ENCODE measurements at regions not wholly inside any gene's neighbourhood (a gene's known extent, or its start where the extent isn't known, plus 50 kb on each side); places are given as distances from the start of the nearest gene placed in this dataset.

DNA sequence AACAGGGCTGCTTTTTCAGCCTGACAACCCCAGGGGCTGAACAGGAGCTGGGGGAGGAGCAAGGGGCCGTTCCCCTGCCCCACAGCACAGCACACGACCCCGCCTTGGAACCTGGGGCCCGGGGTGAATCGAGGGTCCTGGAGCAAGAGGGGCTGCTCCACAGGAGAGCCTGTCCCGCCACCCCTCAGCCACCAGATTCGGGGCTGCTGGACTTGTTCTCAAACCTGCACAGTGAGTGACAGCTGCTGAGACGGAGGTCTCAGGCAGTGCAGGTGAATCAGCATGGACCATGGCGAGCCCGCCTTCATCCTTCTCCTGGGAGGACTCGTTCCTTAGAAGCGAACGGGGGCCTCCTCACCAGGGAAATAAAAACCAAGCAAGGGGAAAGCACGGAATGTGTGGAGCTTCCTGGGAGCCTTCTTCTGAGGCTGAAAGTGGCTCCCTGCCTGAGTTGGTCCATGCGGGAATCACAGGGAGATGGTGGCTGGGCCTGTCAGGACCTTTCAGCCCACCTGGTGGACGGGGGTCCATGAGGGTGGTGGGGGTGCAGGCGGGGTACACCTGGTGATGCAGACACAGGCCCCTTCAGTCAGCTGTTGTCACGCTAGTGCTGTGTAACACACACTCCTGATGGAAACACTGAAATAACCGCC, 125.4 kb downstream of the SIK1 start:
- Mint-ChIP-seq H3K27ac (no peak overlapping the region), H3K27me3 (ENCODE audit: low read depth) (no peaks in the 10 kb centered on the region), H3K4me1 (ENCODE audit: low read depth) (no peaks in the 10 kb centered on the region), H3K4me3 (no peak overlapping the region), H3K9me3 (no peaks in the 10 kb centered on the region), H3K36me3 (ENCODE audit: low read depth) (no peaks in the 10 kb centered on the region)

GRCh38 chr21:43300496-43301408, 126.2 kb downstream of the SIK1 start:
- Mint-ChIP-seq H3K4me3 (no peak overlapping the region), H3K27ac (no peak overlapping the region)

DNA sequence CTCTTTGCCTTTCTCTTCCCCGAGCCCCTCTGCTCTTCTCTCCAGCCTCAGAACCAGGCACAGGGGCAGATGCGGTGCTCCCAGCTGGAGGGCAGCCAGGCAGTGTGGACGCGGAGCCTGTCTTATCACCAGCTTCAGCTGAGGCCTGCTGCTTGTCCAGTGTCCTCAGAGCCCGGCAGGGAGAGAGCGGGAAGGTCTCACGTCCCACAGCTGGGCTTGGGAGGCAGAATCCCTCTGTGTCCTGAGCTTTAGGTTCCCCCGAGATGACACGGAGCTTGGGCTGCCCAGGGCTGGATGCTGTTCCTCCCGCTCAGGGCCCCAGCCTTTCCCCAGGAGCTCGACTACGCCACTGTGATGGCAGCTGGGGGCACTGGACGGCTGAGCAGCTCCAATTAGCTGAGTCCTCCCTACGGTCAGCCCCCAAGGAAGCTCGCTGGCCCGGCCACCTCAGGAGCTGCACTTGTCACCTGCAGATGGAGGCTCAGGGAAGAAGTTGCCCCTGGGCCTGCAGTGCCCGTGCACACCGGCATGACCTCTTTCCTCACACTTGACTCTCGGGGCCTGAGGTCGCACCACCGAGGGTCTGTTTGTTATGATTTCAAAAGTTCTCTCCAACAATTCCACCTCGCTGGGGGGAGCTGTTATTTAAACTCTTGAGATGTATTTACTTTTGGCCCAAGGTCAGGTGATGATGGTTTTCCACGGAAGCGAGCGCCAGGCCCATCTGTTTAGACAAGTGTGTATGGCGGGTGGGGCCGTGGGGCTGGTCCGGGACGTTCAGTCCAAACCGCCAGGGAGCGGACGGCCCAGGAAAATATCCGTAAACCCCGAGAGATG, 127.3 kb downstream of the SIK1 start:
- no peaks in the 10 kb centered on the region for H3K36me3 Mint-ChIP-seq (ENCODE audit: low read depth)
- no peaks in the 10 kb centered on the region for H3K9me3 Mint-ChIP-seq
- no peak overlapping the region for H3K4me3 Mint-ChIP-seq
- H3K4me1 Mint-ChIP-seq (ENCODE audit: low read depth), result no peaks in the 10 kb centered on the region
- H3K27me3 Mint-ChIP-seq (ENCODE audit: low read depth), result peaks cover 2% of the 10 kb centered on the region
- no peak overlapping the region for H3K27ac Mint-ChIP-seq

More at GRCh38 chr21:43300496-43301408, 126.2 kb downstream of the SIK1 start:
- Mint-ChIP-seq H3K4me1 (ENCODE audit: low read depth) (no peaks in the 10 kb centered on the region), H3K27me3 (ENCODE audit: low read depth) (no peaks in the 10 kb centered on the region), H3K36me3 (ENCODE audit: low read depth) (no peaks in the 10 kb centered on the region), H3K9me3 (no peaks in the 10 kb centered on the region)

- no peak overlapping the region for H3K27ac Mint-ChIP-seq
- H3K36me3 Mint-ChIP-seq (ENCODE audit: low read depth), result no peaks in the 10 kb centered on the region
These were observed 128.1 kb downstream of the SIK1 start for GRCh38 chr21:43298546-43299440.

GRCh38 chr21:43297989-43298388, 128.9 kb downstream of the SIK1 start:
- Mint-ChIP-seq H3K9me3 (no peaks in the 10 kb centered on the region), H3K4me1 (ENCODE audit: low read depth) (no peaks in the 10 kb centered on the region), H3K36me3 (ENCODE audit: low read depth) (no peaks in the 10 kb centered on the region), H3K27me3 (ENCODE audit: low read depth) (peaks cover 4% of the 10 kb centered on the region), H3K27ac (no peak overlapping the region), H3K4me3 (no peak overlapping the region)

More at GRCh38 chr21:43298546-43299440, 128.1 kb downstream of the SIK1 start:
- H3K4me1 Mint-ChIP-seq (ENCODE audit: low read depth), result no peaks in the 10 kb centered on the region
- H3K4me3 Mint-ChIP-seq, result no peak overlapping the region
- H3K27me3 Mint-ChIP-seq (ENCODE audit: low read depth), result peaks cover 4% of the 10 kb centered on the region
- no peaks in the 10 kb centered on the region for H3K9me3 Mint-ChIP-seq

GRCh38 chr21:43297391-43297981, 128.7 kb downstream of the CRYAA start:
- H3K27ac Mint-ChIP-seq, result no peak overlapping the region
- H3K36me3 Mint-ChIP-seq (ENCODE audit: low read depth), result no peaks in the 10 kb centered on the region
- H3K4me1 Mint-ChIP-seq (ENCODE audit: low read depth), result no peaks in the 10 kb centered on the region
- peaks cover 4% of the 10 kb centered on the region for H3K27me3 Mint-ChIP-seq (ENCODE audit: low read depth)
- H3K9me3 Mint-ChIP-seq, result no peaks in the 10 kb centered on the region
- H3K4me3 Mint-ChIP-seq, result no peak overlapping the region

DNA sequence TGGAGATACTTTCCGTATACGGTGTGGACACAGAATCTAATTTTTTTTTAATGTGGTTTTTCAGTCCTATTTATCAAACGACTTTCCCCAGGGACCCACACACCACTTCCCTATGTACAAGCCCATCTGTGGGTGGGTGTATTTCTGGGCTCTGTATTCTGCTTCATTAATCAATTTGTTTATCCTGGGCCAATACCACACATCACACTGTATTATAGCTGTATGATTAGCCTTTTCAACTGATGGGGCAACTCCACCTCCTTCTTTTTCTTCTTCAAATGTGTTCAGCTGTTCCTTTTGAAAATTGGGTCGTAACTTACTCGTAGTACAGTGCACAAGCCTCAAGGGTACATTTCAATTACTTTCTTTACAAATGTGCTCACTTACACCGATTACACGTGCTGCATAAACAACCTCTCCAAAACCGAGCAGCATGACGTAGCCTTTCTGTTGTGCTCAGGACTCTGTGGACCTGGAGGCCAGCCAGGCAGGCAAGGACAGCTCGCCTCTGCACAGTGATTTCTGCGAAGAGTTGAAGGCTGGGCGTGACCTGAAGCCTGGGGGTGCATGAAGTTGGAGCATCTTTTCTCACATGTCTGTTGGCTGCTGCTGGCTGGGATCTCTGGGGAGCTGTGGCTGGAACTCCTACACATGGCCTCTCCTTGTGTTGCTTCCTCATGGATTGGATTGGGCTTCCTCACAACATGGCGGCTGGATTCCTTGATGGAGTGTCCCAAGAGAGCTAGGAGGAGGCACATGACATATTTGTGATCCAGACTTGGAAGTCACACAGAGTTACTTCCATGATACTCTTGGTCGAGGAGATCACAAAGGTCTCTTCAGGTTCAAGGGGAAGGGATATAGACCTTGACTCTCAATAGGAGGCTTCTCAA, 126.5 kb downstream of the CRYAA start:
- Mint-ChIP-seq H3K9me3 (no peaks in the 10 kb centered on the region), H3K27me3 (ENCODE audit: low read depth) (peaks cover 4% of the 10 kb centered on the region), H3K36me3 (ENCODE audit: low read depth) (no peaks in the 10 kb centered on the region)

GRCh38 chr21:43294194-43294902, 125.5 kb downstream of the CRYAA start:
- Mint-ChIP-seq H3K9me3 (no peaks in the 10 kb centered on the region), H3K4me1 (ENCODE audit: low read depth) (no peaks in the 10 kb centered on the region)

More for the DNA sequence above, 126.5 kb downstream of the CRYAA start:
- Mint-ChIP-seq H3K4me3 (no peak overlapping the region), H3K4me1 (ENCODE audit: low read depth) (no peaks in the 10 kb centered on the region), H3K27ac (no peak overlapping the region)

GRCh38 chr21:43292866-43293142, 124.0 kb downstream of the CRYAA start:
- H3K27me3 Mint-ChIP-seq (ENCODE audit: low read depth), result peaks cover 4% of the 10 kb centered on the region
- no peak overlapping the region for H3K27ac Mint-ChIP-seq
- no peaks in the 10 kb centered on the region for H3K9me3 Mint-ChIP-seq
- H3K36me3 Mint-ChIP-seq (ENCODE audit: low read depth), result no peaks in the 10 kb centered on the region
- H3K4me1 Mint-ChIP-seq (ENCODE audit: low read depth), result no peaks in the 10 kb centered on the region
- H3K4me3 Mint-ChIP-seq, result no peak overlapping the region

More at GRCh38 chr21:43294194-43294902, 125.5 kb downstream of the CRYAA start:
- Mint-ChIP-seq H3K27ac (no peak overlapping the region), H3K36me3 (ENCODE audit: low read depth) (no peaks in the 10 kb centered on the region), H3K27me3 (ENCODE audit: low read depth) (peaks cover 4% of the 10 kb centered on the region), H3K4me3 (no peak overlapping the region)

DNA sequence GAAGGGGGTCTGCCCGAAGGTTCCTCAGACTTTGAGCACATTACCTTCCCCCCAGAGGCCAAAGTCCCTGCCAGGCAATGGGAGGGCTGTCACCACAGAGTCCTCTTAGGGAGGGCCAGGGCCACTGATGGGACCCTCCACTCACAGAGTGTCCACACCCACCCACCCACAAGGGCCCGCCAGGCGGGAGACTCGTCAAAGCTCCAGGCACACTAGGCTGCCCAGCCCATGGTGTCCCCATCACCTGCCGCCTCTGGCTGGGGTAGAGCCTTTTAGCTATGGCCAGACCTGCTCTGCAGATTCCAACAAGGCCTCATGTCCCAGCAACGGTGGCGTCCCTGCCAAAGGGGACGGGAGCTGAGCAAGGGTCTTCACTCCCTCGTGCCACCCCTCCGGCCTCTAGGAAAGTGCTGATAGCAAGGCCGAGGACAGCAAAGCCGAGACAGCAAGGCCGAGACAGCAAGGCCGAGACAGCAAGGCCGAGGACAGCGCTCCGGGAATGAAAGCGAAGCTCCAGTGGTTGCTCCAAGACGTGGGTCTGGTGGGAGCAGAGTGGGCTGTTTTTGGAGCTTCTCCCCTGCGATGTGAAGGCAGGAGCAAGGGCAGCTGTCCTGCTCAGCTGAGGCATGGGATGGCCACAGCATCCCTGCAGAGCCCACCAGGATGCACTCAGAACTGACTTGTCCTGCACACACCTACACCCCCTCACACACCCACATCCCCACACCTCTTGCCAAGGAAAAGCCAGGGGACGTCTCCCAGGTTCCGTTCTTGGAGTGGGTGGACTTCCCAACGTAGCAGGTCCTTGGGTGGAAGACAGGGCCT, 123.4 kb downstream of the CRYAA start:
- H3K27ac Mint-ChIP-seq, result no peak overlapping the region
- H3K9me3 Mint-ChIP-seq, result no peaks in the 10 kb centered on the region
- H3K4me1 Mint-ChIP-seq (ENCODE audit: low read depth), result peaks cover 2% of the 10 kb centered on the region
- H3K27me3 Mint-ChIP-seq (ENCODE audit: low read depth), result peaks cover 4% of the 10 kb centered on the region
- no peak overlapping the region for H3K4me3 Mint-ChIP-seq
- H3K36me3 Mint-ChIP-seq (ENCODE audit: low read depth), result no peaks in the 10 kb centered on the region

DNA sequence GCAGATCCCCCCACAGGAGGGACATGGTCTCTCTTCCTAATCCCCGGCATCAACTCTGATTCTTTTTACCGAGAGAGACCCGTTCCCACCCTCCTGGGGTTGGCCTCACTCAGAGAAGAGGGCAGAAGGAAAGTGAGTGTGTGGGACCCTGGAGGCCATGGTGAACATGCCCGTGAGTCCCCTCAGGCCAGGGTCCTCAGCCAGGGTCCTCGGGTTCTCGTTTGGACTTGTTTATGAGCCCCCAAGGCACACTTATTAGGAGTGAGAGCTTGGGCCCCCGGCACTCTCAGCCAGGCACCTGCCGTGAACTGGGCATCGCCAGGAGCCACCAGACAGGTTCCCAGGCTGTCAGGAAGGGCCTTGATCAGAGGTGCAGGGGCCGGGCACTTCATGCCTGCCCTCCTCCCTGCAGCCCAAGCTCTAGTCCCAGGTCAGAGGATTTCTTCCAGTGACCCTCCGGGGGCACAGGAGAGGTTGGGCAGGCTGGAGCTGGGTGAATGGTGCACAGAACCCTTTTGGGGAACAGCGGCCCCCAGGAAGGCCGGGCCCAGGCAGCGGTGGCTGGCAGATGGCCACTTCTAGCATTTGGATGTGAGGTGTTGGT, 122.6 kb downstream of the CRYAA start:
- Mint-ChIP-seq H3K36me3 (ENCODE audit: low read depth) (no peaks in the 10 kb centered on the region), H3K27ac (no peak overlapping the region), H3K27me3 (ENCODE audit: low read depth) (peaks cover 4% of the 10 kb centered on the region), H3K9me3 (no peaks in the 10 kb centered on the region), H3K4me1 (ENCODE audit: low read depth) (peaks cover 6% of the 10 kb centered on the region), H3K4me3 (no peak overlapping the region)
